Breast epithelium (tissue), 4 donors: ENCODE measurements at regions not wholly inside any gene's neighbourhood (a gene's known extent, or its start where the extent isn't known, plus 50 kb on each side); places are given as distances from the start of the nearest gene placed in this dataset.
"Not testable (repeated sequence)": the region's sequence is repeated elsewhere in the genome, so short reads cannot be mapped to it uniquely, and the experiment has no call there.

ENCODE experiments used
- DNase-seq, 2 donors: peaks; one replicate each; pipeline ENCODE4 v3.0.0-alpha.2; 2019; ENCODE audit warnings: low spot score in 2 of 2
- H3K27ac ChIP-seq, 2 donors: fragments of 200-600 bp; sonication (generic) in 1 of 2; one replicate each; pipeline ENCODE4 v1.5.1; 2016 to 2019; ENCODE audit warnings: mild to moderate bottlenecking in 1 of 2
- H3K27me3 ChIP-seq, 2 donors: fragments of 200-600 bp; sonication (generic) in 1 of 2; one replicate each; pipeline versions ENCODE4 v1.5.1 to v1.6.0; 2017 to 2019; ENCODE audit warnings: control low read depth in 1 of 2, mild to moderate bottlenecking in 1 of 2
- H3K36me3 ChIP-seq: fragments of 200-600 bp; one replicate; pipeline ENCODE4 v1.5.1; 2019
- H3K4me1 ChIP-seq, 2 donors: fragments of 200-600 bp; sonication (generic); one replicate each; pipeline ENCODE4 v1.5.1; 2016 to 2019; ENCODE audit warnings: control low read depth in 1 of 2
- H3K4me3 ChIP-seq, 3 donors: fragments of 200-600 bp; sonication (generic); 1 replicate in 2 of 3; 2 replicates in 1 of 3; pipeline ENCODE4 v1.5.1; 2016 to 2019; ENCODE audit warnings: mild to moderate bottlenecking in 3 of 3, moderate library complexity in 2 of 3
- H3K9me3 ChIP-seq, 2 donors: fragments of 200-600 bp; sonication (generic) in 1 of 2; one replicate each; pipeline ENCODE4 v1.5.1; 2016 to 2019; ENCODE audit warnings: control low read depth in 1 of 2
- POLR2A ChIP-seq: fragments of 450-650 bp; IDR thresholded peaks from one replicate; pipeline ENCODE4 v1.6.1; 2016; ENCODE audit warnings: antibody characterized with exemption, mild to moderate bottlenecking, moderate library complexity
- POLR2AphosphoS5 ChIP-seq, 3 donors: sonication (generic); formaldehyde crosslinking; IDR thresholded peaks; one replicate each; pipeline ENCODE4 v1.6.1; 2017; ENCODE audit warnings: antibody characterized with exemption in 3 of 3
- intact Hi-C: fragments of 100-400 bp; cut with DNase I; formaldehyde crosslinking; loops from one replicate; pipeline ENCODE4 v1.15.1; 2023; ENCODE audit warnings: low total_unique reads
- TF ChIP-seq, protein P1 (sequence below), 3 donors: fragments of 450-650 bp; IDR thresholded peaks; one replicate each; pipeline ENCODE4 v1.5.1; 2016 to 2017; ENCODE audit warnings: antibody characterized with exemption in 3 of 3, mild to moderate bottlenecking in 3 of 3, moderate library complexity in 3 of 3

DNA sequence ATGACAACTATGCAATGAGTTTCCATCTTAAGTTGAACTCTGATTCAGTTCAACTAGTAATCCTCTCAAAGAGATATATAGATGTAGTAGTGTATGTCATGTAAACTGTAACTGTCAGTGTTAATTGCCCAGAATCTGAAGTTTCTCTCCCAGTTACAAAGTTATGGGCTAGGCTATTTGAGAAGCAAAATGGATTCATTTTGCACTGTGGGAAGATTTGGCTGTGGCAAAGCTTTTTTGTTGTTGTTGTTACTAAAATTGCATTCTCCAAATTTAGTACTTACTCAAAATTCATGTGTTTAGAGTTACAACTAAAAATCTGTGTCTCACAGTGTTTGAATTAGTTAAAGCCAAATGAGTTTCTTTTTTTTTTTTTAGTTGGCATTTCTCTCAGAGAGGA, 219.0 kb downstream of the KCNJ2 start:
- Histone ChIP-seq H3K36me3 (no peaks in the 10 kb centered on the region), H3K27me3 (no peaks in the 10 kb centered on the region), H3K27ac (no peak overlapping the region), H3K4me3 (no peak overlapping the region), H3K4me1 (no peaks in the 10 kb centered on the region), H3K9me3 (no peaks in the 10 kb centered on the region)
- no peak for DNase-seq
- intact Hi-C loops: no loop called here
- TF ChIP-seq, protein P1, sequence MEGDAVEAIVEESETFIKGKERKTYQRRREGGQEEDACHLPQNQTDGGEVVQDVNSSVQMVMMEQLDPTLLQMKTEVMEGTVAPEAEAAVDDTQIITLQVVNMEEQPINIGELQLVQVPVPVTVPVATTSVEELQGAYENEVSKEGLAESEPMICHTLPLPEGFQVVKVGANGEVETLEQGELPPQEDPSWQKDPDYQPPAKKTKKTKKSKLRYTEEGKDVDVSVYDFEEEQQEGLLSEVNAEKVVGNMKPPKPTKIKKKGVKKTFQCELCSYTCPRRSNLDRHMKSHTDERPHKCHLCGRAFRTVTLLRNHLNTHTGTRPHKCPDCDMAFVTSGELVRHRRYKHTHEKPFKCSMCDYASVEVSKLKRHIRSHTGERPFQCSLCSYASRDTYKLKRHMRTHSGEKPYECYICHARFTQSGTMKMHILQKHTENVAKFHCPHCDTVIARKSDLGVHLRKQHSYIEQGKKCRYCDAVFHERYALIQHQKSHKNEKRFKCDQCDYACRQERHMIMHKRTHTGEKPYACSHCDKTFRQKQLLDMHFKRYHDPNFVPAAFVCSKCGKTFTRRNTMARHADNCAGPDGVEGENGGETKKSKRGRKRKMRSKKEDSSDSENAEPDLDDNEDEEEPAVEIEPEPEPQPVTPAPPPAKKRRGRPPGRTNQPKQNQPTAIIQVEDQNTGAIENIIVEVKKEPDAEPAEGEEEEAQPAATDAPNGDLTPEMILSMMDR (IDR thresholded peaks at IDR 0.05): no peak
- TF ChIP-seq POLR2A (no peak), POLR2AphosphoS5 (IDR thresholded peaks at IDR 0.05) (no peak)

DNA sequence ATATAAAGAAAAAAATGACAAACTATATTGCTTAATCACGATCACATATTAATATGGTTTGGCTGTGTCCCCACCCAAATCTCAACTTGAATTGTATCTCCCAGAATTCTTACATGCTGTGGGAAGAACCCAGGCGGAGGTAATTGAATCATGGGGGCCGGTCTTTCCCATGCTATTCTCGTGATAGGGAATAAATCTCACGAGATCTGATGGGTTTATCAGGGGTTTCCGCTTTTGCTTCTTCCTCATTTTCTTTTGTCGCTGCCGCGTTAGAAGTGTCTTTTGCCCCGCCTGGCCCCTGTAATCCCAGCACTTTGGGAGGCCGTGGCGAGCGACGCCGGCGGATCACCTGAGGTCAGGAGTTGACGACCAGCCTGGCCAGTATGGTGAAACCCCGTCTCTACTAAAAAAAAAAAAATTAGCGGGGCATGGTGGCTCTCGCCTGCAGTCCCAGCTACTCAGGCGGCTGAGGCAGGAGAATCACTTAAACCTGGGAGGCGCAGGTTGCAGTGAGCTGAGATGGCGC, 220.0 kb downstream of the KCNJ2 start:
- DNase-seq, H3K27me3 ChIP-seq, H3K9me3 ChIP-seq, H3K4me3 ChIP-seq, H3K4me1 ChIP-seq, H3K36me3 ChIP-seq, intact Hi-C loops, H3K27ac ChIP-seq: not testable (repeated sequence)

DNA sequence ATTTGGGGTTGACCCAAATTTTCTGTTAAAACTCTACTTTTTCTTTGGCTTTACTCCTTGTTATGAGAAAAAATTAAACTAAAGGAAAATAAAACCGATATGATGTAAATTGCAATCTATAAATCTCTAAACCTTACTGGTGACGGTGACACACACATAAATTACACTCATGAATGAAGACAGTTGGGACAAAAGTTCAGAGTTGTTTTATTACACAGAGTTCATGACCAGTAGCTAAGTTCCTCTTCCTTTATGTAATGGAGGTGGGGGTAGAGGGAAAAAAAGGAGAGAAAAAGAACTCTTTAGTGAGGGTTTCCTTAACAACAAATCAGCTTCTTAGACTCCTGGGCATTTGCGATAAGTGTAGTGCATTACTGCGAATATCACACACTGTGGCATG, 220.7 kb downstream of the KCNJ2 start:
- no peaks in the 10 kb centered on the region for H3K4me1 ChIP-seq
- H3K27me3 ChIP-seq: no peaks in the 10 kb centered on the region
- no peak overlapping the region for H3K27ac ChIP-seq
- no peak for TF ChIP-seq POLR2A
- TF ChIP-seq, protein P1 (IDR thresholded peaks at IDR 0.05): no peak
- no peak for TF ChIP-seq POLR2AphosphoS5 (IDR thresholded peaks at IDR 0.05)
- no peaks in the 10 kb centered on the region for H3K9me3 ChIP-seq
- H3K36me3 ChIP-seq: no peaks in the 10 kb centered on the region
- H3K4me3 ChIP-seq: no peak overlapping the region
- no peak for DNase-seq
- intact Hi-C loops: no loop called here

DNA sequence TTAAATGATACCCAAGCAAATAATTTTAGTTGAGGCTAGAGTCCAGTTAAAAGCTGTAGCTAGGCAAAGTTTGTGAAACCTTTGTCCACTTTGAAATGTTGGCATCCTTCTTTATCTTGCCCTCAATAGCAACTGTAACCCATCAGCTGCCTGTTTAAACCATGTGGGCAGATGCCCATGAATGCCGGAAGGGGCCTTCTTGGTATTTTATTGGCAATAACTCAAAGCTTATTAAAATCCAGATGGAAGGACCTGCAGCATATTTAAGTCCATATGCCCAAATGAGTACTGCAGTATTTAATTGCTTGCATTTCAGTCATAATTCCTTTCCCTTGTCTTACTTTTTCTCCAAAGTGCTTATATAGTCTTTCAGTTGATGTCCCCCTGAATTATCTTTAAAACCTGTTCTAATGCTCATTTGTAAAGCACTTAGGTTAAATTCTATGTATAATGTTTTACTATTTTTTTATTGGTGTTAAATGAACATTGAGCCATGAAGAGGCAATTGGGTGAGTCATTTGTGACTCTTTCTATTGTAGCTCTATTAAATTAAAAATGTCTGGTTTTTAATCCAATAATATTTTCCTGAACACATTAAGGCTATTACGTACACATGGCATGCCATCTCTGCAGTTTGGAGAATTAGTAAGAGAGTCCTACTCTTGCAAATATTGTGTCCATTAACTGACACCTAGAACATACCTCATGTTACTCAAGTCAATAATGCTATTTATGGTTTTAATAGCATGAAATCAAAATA, 225.3 kb downstream of the KCNJ2 start:
- Histone ChIP-seq H3K4me3 (no peak overlapping the region), H3K4me1 (no peaks in the 10 kb centered on the region), H3K36me3 (no peaks in the 10 kb centered on the region), H3K27ac (no peak overlapping the region), H3K27me3 (no peaks in the 10 kb centered on the region), H3K9me3 (no peaks in the 10 kb centered on the region)
- TF ChIP-seq POLR2AphosphoS5 (IDR thresholded peaks at IDR 0.05) (no peak), POLR2A (no peak)
- TF ChIP-seq, protein P1 (IDR thresholded peaks at IDR 0.05): no peak
- DNase-seq: no peak
- intact Hi-C loops: no loop called here

DNA sequence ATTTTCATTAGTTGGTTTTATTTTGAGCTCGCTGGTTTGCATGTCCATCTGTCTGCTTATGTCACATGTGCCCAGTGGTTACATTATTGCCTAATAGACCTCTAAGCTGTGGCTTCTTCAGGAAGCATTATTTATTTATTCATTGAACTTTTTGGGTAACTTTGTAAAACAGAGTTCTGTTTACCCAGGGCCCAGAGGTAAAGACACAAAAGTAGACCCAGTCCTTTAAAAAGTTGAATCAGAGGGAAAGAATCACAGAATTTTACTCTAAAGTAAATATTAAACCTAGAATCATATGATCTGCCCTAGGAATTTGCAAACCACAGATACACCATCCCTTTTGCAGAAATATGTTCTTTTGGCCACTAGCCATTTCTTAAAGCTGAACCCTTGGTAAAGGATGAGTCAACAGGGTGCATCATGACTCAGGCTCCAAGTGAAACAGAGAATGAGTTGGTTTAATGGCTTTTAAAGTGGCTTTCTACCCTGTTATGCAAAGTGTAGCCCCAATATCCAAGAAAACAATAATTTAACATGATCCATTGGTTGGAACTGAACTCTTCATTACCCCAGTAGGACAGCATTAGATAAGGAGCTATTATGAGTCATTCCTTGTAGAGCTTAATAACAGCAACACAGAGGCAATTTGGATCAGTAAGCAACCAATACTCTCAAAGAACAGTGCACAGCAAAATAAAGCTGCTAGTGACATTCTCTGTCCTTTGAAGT, 236.3 kb downstream of the KCNJ2 start:
- Histone ChIP-seq H3K4me3 (no peak overlapping the region), H3K4me1 (no peaks in the 10 kb centered on the region), H3K27me3 (no peaks in the 10 kb centered on the region), H3K27ac (peak overlapping the region in 1 of 2 donors; percentile 11), H3K36me3 (no peaks in the 10 kb centered on the region), H3K9me3 (no peaks in the 10 kb centered on the region)
- DNase-seq: no peak
- no peak for TF ChIP-seq POLR2AphosphoS5 (IDR thresholded peaks at IDR 0.05)
- TF ChIP-seq, protein P1 (IDR thresholded peaks at IDR 0.05): no peak
- TF ChIP-seq POLR2A: no peak
- intact Hi-C loops: no loop called here
